ENCODE measurements at regions not wholly inside any gene's neighbourhood (a gene's known extent, or its start where the extent isn't known, plus 50 kb on each side); places are given as distances from the start of the nearest gene placed in this dataset.
"Not testable (repeated sequence)": the region's sequence is repeated elsewhere in the genome, so short reads cannot be mapped to it uniquely, and the experiment has no call there.

GRCh38 chrX:52308532-52308931 lies 60.3 kb upstream of the XAGE2 start:
- H3K27me3 ChIP-seq (ENCODE audit: low read depth, low read length); H3K36me3 ChIP-seq (ENCODE audit: control insufficient read depth in 1 of 2, insufficient read depth in 2 of 2, low read length in 2 of 2); H3K27ac ChIP-seq (ENCODE audit: low read length); H3K9me3 ChIP-seq (ENCODE audit: control insufficient read depth in 1 of 2, low read length in 2 of 2); H3K4me3 ChIP-seq (ENCODE audit: low read depth in 1 of 2, low read length in 2 of 2); H3K4me1 ChIP-seq (ENCODE audit: control insufficient read depth in 1 of 2, insufficient read depth in 2 of 2, low read length in 2 of 2): not testable (repeated sequence)

All from muscle layer of duodenum (tissue), 2 donors.